ENCODE measurements at regions not wholly inside any gene's neighbourhood (a gene's known extent, or its start where the extent isn't known, plus 50 kb on each side); places are given as distances from the start of the nearest gene placed in this dataset.
"Not testable (repeated sequence)": the region's sequence is repeated elsewhere in the genome, so short reads cannot be mapped to it uniquely, and the experiment has no call there.

DNA sequence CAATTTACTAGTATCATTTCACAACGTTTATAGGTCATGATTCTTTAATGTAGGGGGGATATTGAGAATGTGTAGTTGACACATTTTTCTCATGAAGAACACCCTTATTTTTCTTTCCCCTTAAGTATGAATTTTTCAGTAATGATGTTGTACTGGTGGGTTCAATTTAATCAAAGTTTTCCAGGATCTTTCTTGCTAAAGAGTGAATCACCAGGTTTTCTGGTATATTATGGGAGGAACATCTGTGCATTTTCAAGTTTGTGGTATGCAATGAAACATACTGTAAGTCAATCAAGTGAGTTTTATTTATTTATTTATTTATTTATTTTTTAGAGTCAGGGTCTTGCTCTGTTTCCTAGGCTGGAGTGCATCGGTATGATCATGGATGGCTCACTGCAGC, 221.2 kb upstream of the PTGFR start:
- Histone ChIP-seq H3K4me1 (ENCODE audit: insufficient read depth, low read length) (peaks cover 6% of the 10 kb centered on the region), H4K20me1 (ENCODE audit: insufficient read depth, low read length) (no peaks in the 10 kb centered on the region)

DNA sequence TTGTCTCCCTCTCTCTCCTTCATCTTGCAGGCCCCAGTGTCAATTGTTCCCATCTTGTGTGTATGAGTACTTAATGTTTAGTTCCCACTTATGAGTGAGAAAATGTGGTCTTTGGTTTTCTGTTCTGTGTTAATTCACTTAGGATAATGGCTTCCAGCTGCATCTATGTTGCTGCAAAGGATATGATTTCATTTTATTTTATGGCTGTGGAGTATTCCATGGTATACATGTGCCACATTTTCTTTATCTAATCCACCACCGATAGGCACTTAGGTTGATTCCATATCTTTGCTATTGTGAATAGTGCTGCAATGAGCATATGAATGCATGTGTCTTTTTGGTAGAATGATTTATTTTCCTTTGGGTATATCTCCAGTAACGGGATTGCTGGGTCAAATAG, 219.4 kb upstream of the PTGFR start:
- peaks cover 22% of the 10 kb centered on the region for H3K4me1 ChIP-seq (ENCODE audit: insufficient read depth, low read length)

More for the DNA sequence above, 221.2 kb upstream of the PTGFR start:
- Histone ChIP-seq H3K79me2 (ENCODE audit: insufficient read depth, low read length) (no peaks in the 10 kb centered on the region), H3K36me3 (ENCODE audit: insufficient read depth, low read length) (no peaks in the 10 kb centered on the region), H3K27me3 (ENCODE audit: insufficient read depth, low read length) (no peaks in the 10 kb centered on the region), H3K4me3 (ENCODE audit: insufficient read depth, low read length) (no peak overlapping the region), H3K9me3 (ENCODE audit: low read depth, low read length) (no peaks in the 10 kb centered on the region), H3K4me2 (ENCODE audit: insufficient read depth, low read length) (no peak overlapping the region), H3K27ac (ENCODE audit: low read depth, low read length) (no peak overlapping the region), H2AFZ (ENCODE audit: low read length) (no peak overlapping the region)
- DNase-seq (ENCODE audit: insufficient read length, low spot score, missing footprints): no peak
- TF ChIP-seq, protein P1, sequence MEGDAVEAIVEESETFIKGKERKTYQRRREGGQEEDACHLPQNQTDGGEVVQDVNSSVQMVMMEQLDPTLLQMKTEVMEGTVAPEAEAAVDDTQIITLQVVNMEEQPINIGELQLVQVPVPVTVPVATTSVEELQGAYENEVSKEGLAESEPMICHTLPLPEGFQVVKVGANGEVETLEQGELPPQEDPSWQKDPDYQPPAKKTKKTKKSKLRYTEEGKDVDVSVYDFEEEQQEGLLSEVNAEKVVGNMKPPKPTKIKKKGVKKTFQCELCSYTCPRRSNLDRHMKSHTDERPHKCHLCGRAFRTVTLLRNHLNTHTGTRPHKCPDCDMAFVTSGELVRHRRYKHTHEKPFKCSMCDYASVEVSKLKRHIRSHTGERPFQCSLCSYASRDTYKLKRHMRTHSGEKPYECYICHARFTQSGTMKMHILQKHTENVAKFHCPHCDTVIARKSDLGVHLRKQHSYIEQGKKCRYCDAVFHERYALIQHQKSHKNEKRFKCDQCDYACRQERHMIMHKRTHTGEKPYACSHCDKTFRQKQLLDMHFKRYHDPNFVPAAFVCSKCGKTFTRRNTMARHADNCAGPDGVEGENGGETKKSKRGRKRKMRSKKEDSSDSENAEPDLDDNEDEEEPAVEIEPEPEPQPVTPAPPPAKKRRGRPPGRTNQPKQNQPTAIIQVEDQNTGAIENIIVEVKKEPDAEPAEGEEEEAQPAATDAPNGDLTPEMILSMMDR (IDR thresholded peaks at IDR 0.05; ENCODE audit: extremely low read depth, low read depth, low read length): no peak

DNA sequence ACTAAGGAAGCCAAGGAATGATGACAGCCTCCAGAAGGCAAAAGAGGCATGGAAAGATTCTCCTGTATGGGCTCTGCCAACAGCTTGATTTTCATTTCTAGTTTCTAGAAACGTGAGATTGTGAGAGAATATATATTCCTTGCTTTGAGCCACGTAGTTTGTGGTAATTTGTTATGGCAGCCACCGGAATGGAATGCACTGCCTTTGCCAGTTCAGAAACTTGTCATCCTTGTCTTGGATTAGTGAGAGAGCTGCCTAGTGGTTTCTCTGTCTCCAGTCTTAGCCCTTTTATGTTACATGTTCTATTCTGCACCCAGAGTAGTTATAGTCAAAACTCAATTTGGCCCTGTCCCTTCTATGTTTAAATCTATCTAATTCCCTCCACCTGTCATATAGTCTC, 216.0 kb upstream of the PTGFR start:
- H3K27ac ChIP-seq (ENCODE audit: low read depth, low read length): peak overlapping the region; percentile 61
- H4K20me1 ChIP-seq (ENCODE audit: insufficient read depth, low read length): no peaks in the 10 kb centered on the region
- no peak overlapping the region for H3K4me3 ChIP-seq (ENCODE audit: insufficient read depth, low read length)
- peak; percentile 62 for DNase-seq (ENCODE audit: insufficient read length, low spot score, missing footprints)
- no peaks in the 10 kb centered on the region for H3K9me3 ChIP-seq (ENCODE audit: low read depth, low read length)
- TF ChIP-seq, protein P1 (IDR thresholded peaks at IDR 0.05; ENCODE audit: extremely low read depth, low read depth, low read length): no peak
- no peaks in the 10 kb centered on the region for H3K36me3 ChIP-seq (ENCODE audit: insufficient read depth, low read length)
- H3K4me1 ChIP-seq (ENCODE audit: insufficient read depth, low read length): peaks cover 53% of the 10 kb centered on the region
- H3K79me2 ChIP-seq (ENCODE audit: insufficient read depth, low read length): no peaks in the 10 kb centered on the region
- H2AFZ ChIP-seq (ENCODE audit: low read length): peak overlapping the region; percentile 12
- H3K4me2 ChIP-seq (ENCODE audit: insufficient read depth, low read length): peak overlapping the region; percentile 21
- no peaks in the 10 kb centered on the region for H3K27me3 ChIP-seq (ENCODE audit: insufficient read depth, low read length)

More for the DNA sequence above, 219.4 kb upstream of the PTGFR start:
- H3K27me3 ChIP-seq (ENCODE audit: insufficient read depth, low read length); H3K4me3 ChIP-seq (ENCODE audit: insufficient read depth, low read length); H2AFZ ChIP-seq (ENCODE audit: low read length); H3K36me3 ChIP-seq (ENCODE audit: insufficient read depth, low read length); H4K20me1 ChIP-seq (ENCODE audit: insufficient read depth, low read length); H3K4me2 ChIP-seq (ENCODE audit: insufficient read depth, low read length); H3K9me3 ChIP-seq (ENCODE audit: low read depth, low read length); DNase-seq (ENCODE audit: insufficient read length, low spot score, missing footprints); H3K79me2 ChIP-seq (ENCODE audit: insufficient read depth, low read length); H3K27ac ChIP-seq (ENCODE audit: low read depth, low read length): not testable (repeated sequence)

DNA sequence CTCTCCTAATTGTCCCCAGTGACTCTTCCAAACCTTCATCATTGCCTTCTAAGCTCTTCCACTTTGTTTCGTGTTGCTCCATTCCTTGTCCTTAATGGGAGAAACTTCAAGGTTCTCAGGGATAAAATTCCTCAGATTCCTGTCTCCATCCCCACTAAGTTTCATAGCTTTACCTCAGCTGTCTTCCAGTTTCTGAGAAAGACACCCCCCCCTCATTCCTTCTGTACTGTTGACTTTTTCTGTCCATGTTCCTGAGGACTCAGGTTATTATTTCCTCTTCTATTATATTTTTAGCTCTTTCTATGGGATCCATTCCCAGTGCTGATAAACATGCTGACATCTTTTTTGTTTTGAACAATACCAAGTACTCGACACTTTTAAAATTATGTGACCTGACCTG, 215.3 kb upstream of the PTGFR start:
- Histone ChIP-seq H3K36me3 (ENCODE audit: insufficient read depth, low read length) (no peaks in the 10 kb centered on the region), H3K27ac (ENCODE audit: low read depth, low read length) (peak overlapping the region; percentile 61), H4K20me1 (ENCODE audit: insufficient read depth, low read length) (no peaks in the 10 kb centered on the region), H3K4me3 (ENCODE audit: insufficient read depth, low read length) (no peak overlapping the region), H3K79me2 (ENCODE audit: insufficient read depth, low read length) (no peaks in the 10 kb centered on the region), H3K27me3 (ENCODE audit: insufficient read depth, low read length) (no peaks in the 10 kb centered on the region), H2AFZ (ENCODE audit: low read length) (no peak overlapping the region), H3K9me3 (ENCODE audit: low read depth, low read length) (no peaks in the 10 kb centered on the region), H3K4me1 (ENCODE audit: insufficient read depth, low read length) (peaks cover 59% of the 10 kb centered on the region), H3K4me2 (ENCODE audit: insufficient read depth, low read length) (peak overlapping the region; percentile 28)
- TF ChIP-seq, protein P1 (IDR thresholded peaks at IDR 0.05; ENCODE audit: extremely low read depth, low read depth, low read length): no peak
- no peak for DNase-seq (ENCODE audit: insufficient read length, low spot score, missing footprints)

Measured in osteoblast (primary cell).